LNCaP clone FGC (cell line): ENCODE measurements at regions not wholly inside any gene's neighbourhood (a gene's known extent, or its start where the extent isn't known, plus 50 kb on each side); places are given as distances from the start of the nearest gene placed in this dataset.

Experiments
- DNase-seq: peaks from one replicate; pipeline ENCODE4 v3.0.0-alpha.2; 2011; ENCODE audit warnings: low read depth
- H3K4me3 ChIP-seq: 2 replicates; pipeline ENCODE4 v1.5.1; 2011; ENCODE audit warnings: mild to moderate bottlenecking, low read depth, low read length, control low read depth
- TF ChIP-seq, protein P1 (sequence below): IDR thresholded peaks from 2 replicates; pipeline ENCODE4 v1.5.1; 2012; ENCODE audit warnings: mild to moderate bottlenecking; ENCODE audit not compliant: control insufficient read depth, insufficient read depth; ENCODE audit errors: extremely low read depth

DNA sequence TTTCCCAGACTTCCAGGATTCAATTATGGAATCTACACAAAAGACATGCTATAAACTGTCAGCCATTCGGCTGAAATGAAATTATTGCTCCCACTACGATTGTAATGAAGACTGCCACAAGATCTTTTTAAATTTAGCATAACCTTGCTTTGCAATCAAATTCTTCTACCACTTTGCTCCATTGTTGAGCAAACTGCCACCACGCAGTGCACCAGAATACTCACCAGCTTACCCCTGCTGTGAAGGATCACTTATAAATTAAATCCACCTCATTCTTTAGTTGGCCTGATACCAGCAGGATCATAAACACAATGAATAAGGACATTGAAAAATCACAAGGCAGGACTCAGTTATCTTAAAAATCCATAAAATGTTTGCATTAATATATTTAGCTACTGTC lies 116.4 kb upstream of the PRNP start:
- DNase-seq, result no peak
- TF ChIP-seq, protein P1, sequence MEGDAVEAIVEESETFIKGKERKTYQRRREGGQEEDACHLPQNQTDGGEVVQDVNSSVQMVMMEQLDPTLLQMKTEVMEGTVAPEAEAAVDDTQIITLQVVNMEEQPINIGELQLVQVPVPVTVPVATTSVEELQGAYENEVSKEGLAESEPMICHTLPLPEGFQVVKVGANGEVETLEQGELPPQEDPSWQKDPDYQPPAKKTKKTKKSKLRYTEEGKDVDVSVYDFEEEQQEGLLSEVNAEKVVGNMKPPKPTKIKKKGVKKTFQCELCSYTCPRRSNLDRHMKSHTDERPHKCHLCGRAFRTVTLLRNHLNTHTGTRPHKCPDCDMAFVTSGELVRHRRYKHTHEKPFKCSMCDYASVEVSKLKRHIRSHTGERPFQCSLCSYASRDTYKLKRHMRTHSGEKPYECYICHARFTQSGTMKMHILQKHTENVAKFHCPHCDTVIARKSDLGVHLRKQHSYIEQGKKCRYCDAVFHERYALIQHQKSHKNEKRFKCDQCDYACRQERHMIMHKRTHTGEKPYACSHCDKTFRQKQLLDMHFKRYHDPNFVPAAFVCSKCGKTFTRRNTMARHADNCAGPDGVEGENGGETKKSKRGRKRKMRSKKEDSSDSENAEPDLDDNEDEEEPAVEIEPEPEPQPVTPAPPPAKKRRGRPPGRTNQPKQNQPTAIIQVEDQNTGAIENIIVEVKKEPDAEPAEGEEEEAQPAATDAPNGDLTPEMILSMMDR, result no peak
- no peak overlapping the region for H3K4me3 ChIP-seq

DNA sequence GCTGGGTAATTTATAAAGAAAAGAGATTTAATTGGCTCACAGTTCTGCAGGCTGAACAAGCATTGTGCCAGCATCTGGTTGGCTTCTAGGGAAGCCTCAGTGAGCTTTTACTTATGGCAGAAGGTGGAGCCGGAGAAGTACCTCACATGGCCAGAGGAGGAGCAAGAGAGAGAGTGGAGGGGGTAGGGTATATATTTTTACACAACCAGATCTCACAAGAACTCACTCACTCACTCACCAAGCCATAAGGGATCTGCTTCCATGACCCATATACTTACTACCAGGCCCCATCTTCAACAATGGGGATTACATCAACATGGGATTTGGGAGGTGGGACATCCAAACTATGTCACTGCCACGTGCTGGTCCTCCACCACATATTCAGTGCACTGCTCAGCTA lies 117.2 kb upstream of the PRNP start:
- DNase-seq, result no peak
- TF ChIP-seq, protein P1, result no peak
- no peak overlapping the region for H3K4me3 ChIP-seq

DNA sequence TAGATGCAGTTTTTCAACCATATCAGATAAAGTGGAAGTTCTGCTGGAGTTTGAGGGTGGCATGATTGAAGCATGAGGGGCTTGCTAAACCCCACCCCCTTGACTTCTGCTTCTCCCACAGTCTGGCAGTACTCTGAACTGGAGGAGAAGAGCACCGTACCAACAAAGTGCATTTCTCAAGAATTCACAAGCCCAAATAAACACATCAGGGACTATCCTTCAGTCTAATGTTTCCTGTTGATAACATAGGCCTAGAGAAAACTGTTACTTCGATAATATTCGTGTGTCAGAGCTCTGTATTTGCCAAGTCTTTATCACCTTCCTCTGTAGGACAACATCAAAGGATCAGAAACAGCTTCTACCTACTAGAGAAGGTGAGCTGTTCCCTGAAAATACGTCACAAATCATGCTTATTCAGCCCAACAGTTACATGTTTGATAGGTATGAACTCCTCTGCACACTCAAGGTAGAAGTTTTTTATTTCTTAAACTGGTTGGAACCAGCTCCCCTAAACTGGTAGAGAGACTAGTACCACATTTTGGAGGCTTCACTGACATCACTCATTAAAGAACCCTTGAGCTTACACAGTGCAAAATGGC lies 117.8 kb upstream of the PRNP start:
- TF ChIP-seq, protein P1, result no peak
- no peak overlapping the region for H3K4me3 ChIP-seq
- DNase-seq, result no peak

DNA sequence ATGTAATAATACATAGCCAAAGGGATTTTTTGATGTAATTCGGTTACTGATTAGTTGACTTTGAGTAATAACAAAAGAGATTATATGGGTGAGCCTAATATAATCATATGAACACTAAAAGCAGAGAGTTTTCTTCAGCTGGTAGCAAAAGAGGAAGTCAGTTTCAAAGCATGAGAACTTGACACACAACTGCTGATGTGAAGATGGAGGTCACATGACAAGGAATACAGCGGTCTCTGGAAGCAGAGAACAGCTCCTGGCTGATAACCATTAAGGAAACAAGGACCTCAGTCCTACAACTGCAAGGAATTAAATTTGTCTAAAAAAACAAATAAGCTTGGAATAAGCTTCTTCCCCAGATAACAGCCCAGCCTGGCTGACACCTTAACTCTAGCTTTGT lies 119.1 kb upstream of the PRNP start:
- DNase-seq, result no peak
- TF ChIP-seq, protein P1, result no peak
- no peak overlapping the region for H3K4me3 ChIP-seq

DNA sequence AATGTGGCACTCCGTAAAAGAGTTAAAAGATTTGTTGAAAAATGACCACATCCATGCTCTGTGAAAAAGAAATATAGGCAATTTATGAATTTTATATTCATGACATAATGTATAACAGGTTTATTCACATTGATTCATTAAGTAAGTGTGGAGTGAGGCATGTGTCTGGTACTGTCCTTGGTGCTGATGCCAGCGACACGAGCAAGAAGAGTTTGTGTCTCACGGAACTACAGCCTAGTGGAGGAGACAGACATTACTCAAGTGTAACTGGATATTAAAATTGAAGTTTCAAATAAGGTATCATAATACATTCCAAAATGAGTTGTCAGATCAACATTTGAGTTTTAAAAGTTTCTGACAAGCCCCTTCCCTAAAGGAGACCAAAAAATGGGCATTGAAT lies 122.7 kb upstream of the PRNP start:
- DNase-seq, result peak; percentile 14
- TF ChIP-seq, protein P1, result no peak
- no peak overlapping the region for H3K4me3 ChIP-seq

DNA sequence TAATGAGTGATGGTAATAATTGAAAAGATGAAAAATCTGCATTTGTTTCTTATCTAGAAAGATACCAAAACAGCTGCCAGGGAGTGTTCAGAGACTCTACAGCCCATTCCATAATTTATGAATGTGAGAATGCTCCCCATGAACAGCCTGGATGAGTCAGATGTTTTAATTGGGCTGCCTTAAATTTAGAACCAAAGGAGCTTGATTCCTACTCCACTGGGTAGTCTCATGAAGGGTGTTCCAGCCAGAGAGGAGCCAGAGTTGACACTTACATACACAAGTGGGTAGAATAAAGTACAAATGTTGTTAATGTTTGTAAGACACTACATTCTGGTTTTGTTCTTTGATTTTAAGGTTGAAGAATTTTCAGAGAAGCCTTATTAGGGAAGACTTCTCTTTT lies 123.2 kb upstream of the PRNP start:
- no peak overlapping the region for H3K4me3 ChIP-seq
- DNase-seq, result no peak
- TF ChIP-seq, protein P1, result no peak

DNA sequence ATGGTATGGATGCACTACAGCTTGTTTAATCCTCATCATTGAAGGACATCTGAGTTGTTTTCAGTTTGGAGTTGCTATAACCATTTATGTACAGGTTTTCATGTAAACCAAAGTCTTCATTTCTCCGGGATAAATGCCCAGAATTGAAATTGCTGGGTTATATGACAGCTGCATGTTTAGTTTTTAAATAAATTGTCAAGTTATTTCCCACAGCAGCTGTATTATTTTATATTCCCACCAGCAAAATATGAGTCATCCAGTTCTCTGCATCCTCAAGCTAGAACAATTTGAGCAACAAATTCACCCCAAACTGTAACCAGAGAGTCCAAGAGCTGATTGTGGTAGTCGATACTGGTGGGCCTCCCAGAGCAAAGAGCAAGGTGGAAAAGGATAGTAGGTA lies 125.6 kb upstream of the PRNP start:
- TF ChIP-seq, protein P1, result no peak
- no peak for DNase-seq
- no peak overlapping the region for H3K4me3 ChIP-seq
